ENCODE measurements at regions not wholly inside any gene's neighbourhood (a gene's known extent, or its start where the extent isn't known, plus 50 kb on each side); places are given as distances from the start of the nearest gene placed in this dataset.

DNA sequence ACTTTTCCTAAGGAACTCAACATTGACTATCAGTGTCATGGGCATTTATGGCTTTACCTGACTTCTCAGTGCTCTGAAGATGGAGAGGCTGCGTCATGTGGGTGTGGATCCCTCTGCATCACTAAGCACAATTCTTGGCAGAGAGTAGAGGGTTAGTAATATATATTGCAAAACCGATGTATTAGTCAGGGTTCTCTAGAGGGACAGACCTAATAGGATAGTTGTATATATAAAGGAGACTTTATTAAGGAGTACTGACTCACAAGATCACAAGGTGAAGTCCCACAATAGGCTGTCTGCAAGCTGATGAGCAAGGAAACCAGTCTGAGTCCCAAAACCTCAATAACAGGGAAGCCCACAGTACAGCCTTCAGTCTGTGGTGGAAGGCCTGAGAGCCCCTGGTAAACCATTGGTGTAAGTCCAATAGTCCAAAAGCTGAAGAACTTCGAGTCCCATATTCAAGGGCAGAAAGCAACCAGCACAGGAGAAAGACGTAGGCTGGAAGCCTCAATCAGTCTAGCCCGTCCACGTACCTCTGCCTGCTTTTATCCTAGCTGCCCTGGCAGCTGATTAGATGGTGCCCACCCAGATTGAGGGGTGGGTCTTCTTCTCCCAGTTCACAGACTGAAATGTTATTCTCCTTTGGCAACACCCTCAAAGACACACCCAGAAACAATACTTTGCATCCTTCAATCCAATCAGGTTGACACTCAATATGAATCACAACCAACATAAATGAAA lies 159.7 kb upstream of the NRIP1 start:
- TF ChIP-seq, protein P1, sequence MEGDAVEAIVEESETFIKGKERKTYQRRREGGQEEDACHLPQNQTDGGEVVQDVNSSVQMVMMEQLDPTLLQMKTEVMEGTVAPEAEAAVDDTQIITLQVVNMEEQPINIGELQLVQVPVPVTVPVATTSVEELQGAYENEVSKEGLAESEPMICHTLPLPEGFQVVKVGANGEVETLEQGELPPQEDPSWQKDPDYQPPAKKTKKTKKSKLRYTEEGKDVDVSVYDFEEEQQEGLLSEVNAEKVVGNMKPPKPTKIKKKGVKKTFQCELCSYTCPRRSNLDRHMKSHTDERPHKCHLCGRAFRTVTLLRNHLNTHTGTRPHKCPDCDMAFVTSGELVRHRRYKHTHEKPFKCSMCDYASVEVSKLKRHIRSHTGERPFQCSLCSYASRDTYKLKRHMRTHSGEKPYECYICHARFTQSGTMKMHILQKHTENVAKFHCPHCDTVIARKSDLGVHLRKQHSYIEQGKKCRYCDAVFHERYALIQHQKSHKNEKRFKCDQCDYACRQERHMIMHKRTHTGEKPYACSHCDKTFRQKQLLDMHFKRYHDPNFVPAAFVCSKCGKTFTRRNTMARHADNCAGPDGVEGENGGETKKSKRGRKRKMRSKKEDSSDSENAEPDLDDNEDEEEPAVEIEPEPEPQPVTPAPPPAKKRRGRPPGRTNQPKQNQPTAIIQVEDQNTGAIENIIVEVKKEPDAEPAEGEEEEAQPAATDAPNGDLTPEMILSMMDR (conservative IDR thresholded peaks at IDR 0.05), result no peak
- TF ChIP-seq ZFX (IDR thresholded peaks at IDR 0.05), result no peak

Measured in C4-2B (cell line).